Skeletal muscle satellite cell (primary cell): ENCODE measurements at regions not wholly inside any gene's neighbourhood (a gene's known extent, or its start where the extent isn't known, plus 50 kb on each side); places are given as distances from the start of the nearest gene placed in this dataset.

Source experiments
- H3K27me3 ChIP-seq: 2 replicates; pipeline ENCODE4 v1.7.0; 2013; ENCODE audit warnings: low read length; ENCODE audit not compliant: control insufficient read depth, insufficient read depth
- H3K36me3 ChIP-seq: 2 replicates; pipeline ENCODE4 v1.7.0; 2013; ENCODE audit warnings: mild to moderate bottlenecking, control low read depth, low read length; ENCODE audit not compliant: insufficient read depth
- H3K4me1 ChIP-seq: 2 replicates; pipeline ENCODE4 v1.7.0; 2013; ENCODE audit warnings: low read length; ENCODE audit not compliant: control insufficient read depth, insufficient read depth
- H3K4me2 ChIP-seq: 2 replicates; pipeline ENCODE4 v1.7.0; 2013; ENCODE audit warnings: mild to moderate bottlenecking, low read length
- H3K4me3 ChIP-seq: 2 replicates; pipeline ENCODE4 v1.7.0; 2013; ENCODE audit warnings: low read length
- H3K9ac ChIP-seq: 2 replicates; pipeline ENCODE4 v1.7.0; 2013; ENCODE audit warnings: mild to moderate bottlenecking, low read depth, low read length, moderate library complexity
- H3K9me3 ChIP-seq: replicated peaks from 2 replicates; pipeline ENCODE4 v1.7.0; 2013; ENCODE audit warnings: mild to moderate bottlenecking, control low read depth, low read length

DNA sequence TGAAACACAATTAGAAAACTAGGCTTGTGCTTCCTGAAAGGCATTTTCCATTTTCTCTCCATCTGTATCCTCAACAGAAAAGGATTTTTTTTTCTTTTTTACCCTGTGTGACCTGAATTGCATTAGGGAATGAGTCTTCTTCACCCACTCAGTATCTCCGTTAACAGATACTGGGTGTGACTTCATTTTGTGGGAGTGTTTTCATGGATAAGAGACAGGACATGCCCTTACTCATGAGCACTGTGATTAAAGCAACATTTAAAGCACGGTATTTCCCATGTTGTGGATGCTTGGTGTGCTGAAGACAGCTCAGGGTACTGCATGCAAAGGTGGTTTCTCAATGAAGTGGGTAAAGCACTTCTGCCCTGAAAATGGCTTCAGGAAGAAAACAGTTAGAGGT lies 1397.3 kb upstream of the TMEM132C start:
- Histone ChIP-seq H3K4me2 (no peak overlapping the region), H3K36me3 (no peaks in the 10 kb centered on the region), H3K9me3 (no peaks in the 10 kb centered on the region), H3K9ac (no peak overlapping the region), H3K4me3 (no peak overlapping the region), H3K4me1 (no peaks in the 10 kb centered on the region), H3K27me3 (no peaks in the 10 kb centered on the region)

DNA sequence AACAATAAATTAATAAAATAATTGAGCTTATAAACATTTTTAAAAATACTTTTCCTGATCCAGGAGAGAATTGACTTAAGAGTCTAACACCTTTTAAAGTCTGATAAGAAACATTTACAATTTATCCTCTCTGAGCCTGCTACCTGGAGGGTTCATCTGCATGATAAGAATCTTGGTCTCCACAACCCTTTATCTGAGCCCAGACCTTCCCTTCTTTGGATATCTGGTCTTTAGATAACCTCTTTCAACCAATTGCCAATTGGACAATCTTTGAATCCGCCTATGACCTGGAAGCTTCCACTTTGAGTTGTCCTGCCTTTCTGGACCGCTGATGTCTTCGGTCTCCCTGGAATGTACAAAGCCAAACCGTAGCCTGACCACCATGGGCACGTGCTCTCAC lies 1393.3 kb upstream of the TMEM132C start:
- Histone ChIP-seq H3K9me3 (no peaks in the 10 kb centered on the region), H3K36me3 (no peaks in the 10 kb centered on the region), H3K4me2 (no peak overlapping the region), H3K4me1 (no peaks in the 10 kb centered on the region), H3K4me3 (no peak overlapping the region), H3K9ac (no peak overlapping the region), H3K27me3 (no peaks in the 10 kb centered on the region)

DNA sequence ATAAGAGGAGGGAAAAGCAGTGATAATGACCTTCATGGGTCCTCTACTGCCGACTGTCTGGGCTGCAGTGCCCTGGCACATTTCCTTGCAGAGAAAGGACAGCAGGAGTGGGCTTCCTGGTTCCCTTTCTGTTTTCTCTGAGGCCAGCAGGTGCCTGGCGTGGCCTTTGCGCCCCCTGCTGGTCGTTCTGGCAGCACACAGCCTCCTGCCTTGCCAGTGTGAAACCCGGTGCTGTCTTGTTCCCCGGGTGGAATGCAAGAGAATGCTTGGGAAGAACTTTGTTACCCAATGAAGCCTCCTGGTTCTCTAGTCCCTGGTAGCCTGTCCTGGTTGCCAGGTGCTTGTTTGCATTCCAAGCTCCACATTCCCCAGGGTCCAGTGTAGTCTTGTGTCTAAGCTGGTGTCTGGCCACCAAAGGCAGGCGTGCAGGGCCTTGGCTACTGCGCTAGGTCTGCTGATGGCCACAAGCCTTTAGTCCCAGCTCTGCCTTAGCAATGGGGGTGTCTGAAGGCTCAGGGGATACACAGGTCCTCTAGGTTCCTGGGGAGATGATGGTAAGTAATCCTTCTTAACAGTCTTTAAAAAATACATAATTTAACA lies 1392.4 kb upstream of the TMEM132C start:
- H3K27me3 ChIP-seq: no peaks in the 10 kb centered on the region

DNA sequence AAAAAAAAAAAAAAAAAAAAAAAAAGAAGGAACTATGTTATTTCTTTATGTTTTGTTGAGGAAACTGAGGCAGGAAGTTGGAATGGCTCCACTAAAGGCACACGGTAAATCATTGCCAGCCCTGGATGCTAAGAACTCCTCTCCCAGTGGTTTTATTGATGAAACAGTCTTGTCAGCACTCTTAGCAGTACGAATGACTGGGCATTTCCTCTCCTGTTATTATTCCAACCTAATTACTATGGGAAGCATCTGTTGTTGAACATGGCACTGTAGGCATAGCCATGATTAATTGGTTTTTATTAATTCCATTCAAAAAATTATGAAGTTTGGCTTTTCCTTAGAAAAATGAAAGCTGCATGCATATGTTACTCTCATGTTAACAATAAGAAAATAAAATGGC lies 1387.1 kb upstream of the TMEM132C start:
- H3K4me3 ChIP-seq: no peak overlapping the region
- H3K9me3 ChIP-seq: no peaks in the 10 kb centered on the region
- no peaks in the 10 kb centered on the region for H3K27me3 ChIP-seq
- no peak overlapping the region for H3K4me2 ChIP-seq
- H3K4me1 ChIP-seq: no peaks in the 10 kb centered on the region
- no peak overlapping the region for H3K9ac ChIP-seq
- H3K36me3 ChIP-seq: no peaks in the 10 kb centered on the region

More for the DNA sequence above, 1392.4 kb upstream of the TMEM132C start:
- Histone ChIP-seq H3K4me2 (no peak overlapping the region), H3K4me1 (no peaks in the 10 kb centered on the region), H3K4me3 (no peak overlapping the region), H3K9ac (no peak overlapping the region), H3K9me3 (no peaks in the 10 kb centered on the region), H3K36me3 (no peaks in the 10 kb centered on the region)

DNA sequence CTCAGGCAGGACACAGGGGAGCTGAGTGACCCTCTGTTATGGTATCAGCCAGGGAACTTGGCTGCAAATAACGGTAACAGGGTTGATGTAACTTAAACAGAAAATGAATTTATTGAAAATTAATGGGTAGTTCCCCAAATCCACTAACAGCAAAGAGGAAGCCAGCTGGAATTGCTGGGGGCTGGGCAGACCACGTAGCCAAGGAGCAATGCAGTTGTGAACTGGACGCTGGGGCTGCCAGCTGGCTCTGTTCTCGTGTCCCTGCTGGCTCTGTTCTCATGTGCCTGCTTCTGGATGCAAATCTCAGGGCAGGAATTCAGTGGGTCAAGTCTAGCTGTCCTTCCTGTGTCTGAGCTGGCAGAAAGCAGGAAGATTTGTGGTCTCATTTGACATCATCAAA lies 1383.3 kb upstream of the TMEM132C start:
- H3K4me3 ChIP-seq: no peak overlapping the region
- no peaks in the 10 kb centered on the region for H3K36me3 ChIP-seq
- no peaks in the 10 kb centered on the region for H3K4me1 ChIP-seq
- no peaks in the 10 kb centered on the region for H3K9me3 ChIP-seq
- no peak overlapping the region for H3K4me2 ChIP-seq
- no peak overlapping the region for H3K9ac ChIP-seq
- no peaks in the 10 kb centered on the region for H3K27me3 ChIP-seq

DNA sequence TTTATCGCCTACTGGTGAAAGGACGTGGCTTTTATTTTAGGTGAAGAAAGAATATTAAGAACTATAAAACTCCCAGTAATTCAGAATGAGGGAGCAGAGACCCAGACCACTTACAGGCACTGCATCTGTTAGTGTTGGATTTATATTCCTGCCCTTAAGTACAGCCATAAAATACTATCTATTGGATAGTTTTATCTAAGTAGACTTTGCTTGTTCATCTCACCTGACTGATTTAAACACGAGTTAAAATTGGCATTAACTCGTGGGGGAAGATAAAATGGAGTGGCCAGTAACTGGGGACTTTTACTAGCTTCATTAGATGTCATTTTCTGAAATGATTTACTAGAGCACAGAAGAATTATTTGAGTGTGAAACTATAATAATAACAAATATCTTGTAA lies 1377.5 kb upstream of the TMEM132C start:
- H3K4me3 ChIP-seq: no peak overlapping the region
- H3K27me3 ChIP-seq: no peaks in the 10 kb centered on the region
- H3K4me1 ChIP-seq: no peaks in the 10 kb centered on the region
- H3K4me2 ChIP-seq: no peak overlapping the region
- H3K36me3 ChIP-seq: no peaks in the 10 kb centered on the region
- H3K9ac ChIP-seq: no peak overlapping the region
- H3K9me3 ChIP-seq: no peaks in the 10 kb centered on the region

DNA sequence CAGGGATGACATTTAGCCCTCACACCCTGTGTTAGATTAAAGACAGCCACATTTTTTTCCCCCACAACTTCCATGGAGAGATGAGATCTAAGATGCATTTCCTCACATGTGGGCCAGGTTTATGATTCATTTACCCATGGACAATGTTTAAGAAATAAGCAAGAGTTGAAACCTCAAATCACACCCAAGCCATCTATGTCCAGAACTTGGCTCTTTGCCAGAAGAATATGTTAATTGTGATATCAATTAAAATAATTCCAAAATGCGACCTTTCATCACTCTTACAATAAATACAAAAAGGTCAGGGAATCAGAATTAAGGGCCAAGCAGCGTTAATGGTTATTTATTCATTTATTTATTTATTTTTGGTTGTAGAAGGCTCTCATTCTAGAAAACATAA lies 1376.9 kb upstream of the TMEM132C start:
- no peaks in the 10 kb centered on the region for H3K9me3 ChIP-seq
- H3K4me3 ChIP-seq: no peak overlapping the region
- no peak overlapping the region for H3K9ac ChIP-seq
- no peaks in the 10 kb centered on the region for H3K27me3 ChIP-seq
- no peak overlapping the region for H3K4me2 ChIP-seq
- no peaks in the 10 kb centered on the region for H3K4me1 ChIP-seq
- H3K36me3 ChIP-seq: no peaks in the 10 kb centered on the region

DNA sequence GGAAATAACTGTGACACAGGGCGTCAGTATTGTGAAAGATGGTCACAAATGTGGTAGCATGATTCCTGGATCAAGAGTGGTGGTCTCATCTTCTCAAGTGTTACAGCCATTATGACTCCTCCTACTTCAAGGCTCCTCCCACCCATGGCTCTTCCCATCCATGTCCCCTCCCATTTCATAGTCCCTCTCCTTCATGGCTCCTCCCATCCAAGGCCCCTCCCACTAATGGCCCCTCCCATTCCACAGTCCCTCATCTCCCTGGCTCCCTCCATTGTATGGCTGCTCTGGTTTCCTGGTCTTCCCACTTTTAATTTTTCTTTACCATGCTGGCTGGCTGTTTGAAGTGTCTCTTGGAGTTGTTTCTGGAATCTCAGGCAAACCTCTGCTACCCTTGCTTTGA lies 1375.2 kb upstream of the TMEM132C start:
- H3K27me3 ChIP-seq: no peaks in the 10 kb centered on the region
- H3K4me1 ChIP-seq: no peaks in the 10 kb centered on the region
- no peaks in the 10 kb centered on the region for H3K36me3 ChIP-seq
- no peak overlapping the region for H3K4me3 ChIP-seq
- no peak overlapping the region for H3K4me2 ChIP-seq
- H3K9ac ChIP-seq: no peak overlapping the region
- no peaks in the 10 kb centered on the region for H3K9me3 ChIP-seq

DNA sequence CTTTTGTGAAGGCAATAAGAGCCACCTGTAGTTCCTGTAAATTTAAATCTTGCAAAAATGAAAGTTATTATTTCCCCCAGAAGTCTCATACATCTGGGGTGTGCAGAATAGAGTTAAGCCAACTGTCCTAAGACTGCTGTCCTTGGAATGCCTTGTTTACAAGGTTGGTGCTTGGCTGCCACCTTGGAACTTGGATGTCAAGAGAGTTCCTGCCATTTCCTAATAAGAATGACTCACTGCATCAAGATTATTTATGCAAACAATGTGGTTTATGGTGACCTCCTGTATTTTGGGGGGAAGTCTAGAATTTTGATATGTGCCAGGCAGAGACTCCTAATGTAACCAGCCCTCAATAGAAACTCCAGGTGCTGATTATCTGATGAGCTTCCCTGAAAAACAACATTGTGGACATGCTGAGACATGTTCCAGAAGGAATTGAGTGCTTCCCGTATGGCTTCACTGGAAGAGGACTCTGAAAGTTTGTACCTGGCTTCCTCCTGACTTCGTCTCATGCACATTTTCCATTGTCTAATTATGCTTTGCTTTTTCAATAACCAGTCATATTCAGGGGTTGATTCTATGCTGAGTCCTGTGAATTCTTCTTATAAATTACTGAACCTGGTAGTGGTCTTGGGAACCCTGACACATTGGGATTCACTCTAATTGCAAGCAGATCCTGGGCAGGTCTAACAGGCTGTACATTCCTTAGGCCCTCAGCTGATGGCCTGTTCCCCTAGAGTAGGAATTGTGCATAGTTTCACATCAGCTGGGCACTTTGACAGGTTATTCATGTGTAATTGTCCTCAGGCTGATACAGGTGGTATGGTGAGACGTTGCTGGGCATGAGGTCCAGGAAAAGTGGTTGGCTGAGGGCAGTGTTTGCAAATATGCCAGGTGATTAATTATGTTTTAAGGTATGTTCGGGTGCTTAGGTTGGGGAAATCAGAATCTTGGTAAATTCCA lies 1370.7 kb upstream of the TMEM132C start:
- H3K36me3 ChIP-seq: no peaks in the 10 kb centered on the region
- H3K4me2 ChIP-seq: no peak overlapping the region
- no peaks in the 10 kb centered on the region for H3K4me1 ChIP-seq
- no peak overlapping the region for H3K4me3 ChIP-seq
- no peak overlapping the region for H3K9ac ChIP-seq
- no peaks in the 10 kb centered on the region for H3K27me3 ChIP-seq
- H3K9me3 ChIP-seq: no peaks in the 10 kb centered on the region

DNA sequence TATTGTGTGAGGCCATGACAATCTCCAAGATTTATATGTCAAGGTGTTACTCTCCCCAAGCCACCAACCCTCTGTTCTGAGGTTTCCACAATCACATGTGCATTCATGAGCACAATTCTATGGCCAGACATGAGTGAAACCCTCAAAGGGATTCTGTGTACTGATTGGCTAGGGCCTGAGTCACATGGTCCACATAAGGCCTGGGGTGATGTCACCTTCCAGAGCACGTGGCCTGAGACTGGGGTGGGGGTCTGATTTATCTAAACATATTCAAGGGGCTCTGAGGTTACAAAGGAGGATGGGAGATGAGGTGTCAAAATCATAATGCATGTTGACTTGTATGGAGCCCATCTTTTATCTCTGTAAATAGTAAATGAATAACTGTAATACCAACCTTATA lies 1369.9 kb upstream of the TMEM132C start:
- Histone ChIP-seq H3K9me3 (no peaks in the 10 kb centered on the region), H3K4me3 (no peak overlapping the region), H3K36me3 (no peaks in the 10 kb centered on the region), H3K4me2 (no peak overlapping the region), H3K9ac (no peak overlapping the region), H3K27me3 (no peaks in the 10 kb centered on the region), H3K4me1 (no peaks in the 10 kb centered on the region)

DNA sequence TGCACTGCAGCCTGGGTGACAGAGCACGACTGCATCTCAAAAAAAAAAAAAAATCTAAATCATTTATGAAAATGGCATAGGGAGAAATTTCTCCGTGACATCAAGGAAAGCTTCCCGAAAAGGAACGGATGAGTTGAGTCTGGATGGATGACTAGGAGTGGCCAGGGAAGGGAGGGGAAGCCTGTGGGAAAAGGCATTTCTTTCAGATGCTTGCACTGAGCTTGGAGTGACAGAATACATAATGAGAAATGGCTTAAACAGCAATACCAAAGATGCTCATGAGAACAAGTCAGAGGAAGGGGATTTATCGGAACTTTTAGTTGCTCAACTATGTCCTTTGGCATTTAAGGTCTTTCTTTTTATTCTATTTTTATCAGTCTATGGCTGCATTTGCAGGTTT lies 1369.2 kb upstream of the TMEM132C start:
- Histone ChIP-seq H3K4me1 (no peaks in the 10 kb centered on the region), H3K9ac (no peak overlapping the region), H3K36me3 (no peaks in the 10 kb centered on the region), H3K27me3 (no peaks in the 10 kb centered on the region), H3K4me2 (no peak overlapping the region), H3K9me3 (no peaks in the 10 kb centered on the region), H3K4me3 (no peak overlapping the region)

DNA sequence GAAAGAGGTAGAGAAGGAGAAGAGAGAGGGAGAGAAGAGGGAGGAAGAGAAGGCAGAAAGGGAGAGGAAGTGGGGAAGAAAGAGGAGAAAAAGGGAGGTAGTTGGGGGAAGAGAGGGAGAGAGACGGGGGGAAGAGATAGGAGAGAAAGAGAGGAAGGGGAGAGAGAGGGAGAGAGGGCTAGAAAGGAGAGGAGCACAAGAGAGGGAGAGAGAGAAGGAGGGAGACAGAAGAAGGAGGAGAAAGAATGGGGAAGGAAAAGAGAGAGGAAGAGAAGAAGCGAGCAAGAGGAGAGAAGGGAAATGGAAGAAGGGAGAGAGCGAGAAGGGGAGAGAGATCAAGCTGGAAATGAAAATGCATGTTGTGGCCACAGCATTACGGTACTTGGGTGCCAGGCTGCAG lies 1368.4 kb upstream of the TMEM132C start:
- Histone ChIP-seq H3K4me2 (no peak overlapping the region), H3K9me3 (no peaks in the 10 kb centered on the region)

More for the DNA sequence above, 1368.4 kb upstream of the TMEM132C start:
- Histone ChIP-seq H3K4me1 (no peaks in the 10 kb centered on the region), H3K9ac (no peak overlapping the region), H3K4me3 (no peak overlapping the region), H3K36me3 (no peaks in the 10 kb centered on the region), H3K27me3 (no peaks in the 10 kb centered on the region)
